H9 (cell line): ENCODE measurements at regions not wholly inside any gene's neighbourhood (a gene's known extent, or its start where the extent isn't known, plus 50 kb on each side); places are given as distances from the start of the nearest gene placed in this dataset.
"Not testable (repeated sequence)": the region's sequence is repeated elsewhere in the genome, so short reads cannot be mapped to it uniquely, and the experiment has no call there.

Experiments used
- DNase-seq: peaks from one replicate; pipeline ENCODE4 v3.0.0-alpha.2; 2017
- H2AFZ ChIP-seq: one replicate; pipeline ENCODE4 v1.6.1; 2013; ENCODE audit warnings: mild to moderate bottlenecking, low read length, control low read depth, moderate library complexity
- H2AK5ac ChIP-seq: 2 replicates; pipeline ENCODE4 v1.6.1; 2013; ENCODE audit warnings: low read length, control low read depth, mixed read lengths; ENCODE audit not compliant: insufficient read length
- H2BK120ac ChIP-seq: one replicate; pipeline ENCODE4 v1.6.1; 2013; ENCODE audit warnings: low read depth, mild to moderate bottlenecking, low read length, control low read depth, inconsistent platforms; ENCODE audit not compliant: poor library complexity, severe bottlenecking
- H2BK12ac ChIP-seq: 2 replicates; pipeline ENCODE4 v1.6.1; 2013; ENCODE audit warnings: low read length, control low read depth, mixed read lengths, low read depth; ENCODE audit not compliant: insufficient read length
- H2BK15ac ChIP-seq: 2 replicates; pipeline ENCODE4 v1.6.1; 2013; ENCODE audit warnings: low read depth, low read length, control low read depth
- H2BK20ac ChIP-seq: one replicate; pipeline ENCODE4 v1.6.1; 2013; ENCODE audit warnings: low read depth, mild to moderate bottlenecking, low read length, control low read depth, inconsistent platforms; ENCODE audit not compliant: poor library complexity, severe bottlenecking
- H2BK5ac ChIP-seq: 2 replicates; pipeline ENCODE4 v1.6.1; 2013; ENCODE audit warnings: low read length, control low read depth, mixed read lengths; ENCODE audit not compliant: insufficient read length
- H3K14ac ChIP-seq: 2 replicates; pipeline ENCODE4 v1.6.1; 2013; ENCODE audit warnings: low read length, control low read depth; ENCODE audit not compliant: insufficient read depth
- H3K18ac ChIP-seq: 2 replicates; pipeline ENCODE4 v1.6.1; 2013; ENCODE audit warnings: low read depth, mild to moderate bottlenecking, mixed read lengths, low read length, control low read depth; ENCODE audit not compliant: insufficient read length
- H3K23ac ChIP-seq: 2 replicates; pipeline ENCODE4 v1.6.1; 2013; ENCODE audit warnings: low read length, control low read depth, mixed read lengths, low read depth; ENCODE audit not compliant: insufficient read length
- H3K23me2 ChIP-seq: 2 replicates; pipeline ENCODE4 v1.6.1; 2013; ENCODE audit warnings: low read depth, mild to moderate bottlenecking, mixed read lengths, low read length, control low read depth; ENCODE audit not compliant: insufficient read length, poor library complexity, severe bottlenecking
- H3K27ac ChIP-seq: 2 replicates; pipeline ENCODE4 v1.5.1; 2013; ENCODE audit warnings: low read length, control low read depth, mixed read lengths, low read depth; ENCODE audit not compliant: insufficient read length
- H3K27me3 ChIP-seq: 2 replicates; pipeline ENCODE4 v1.6.1; 2013; ENCODE audit warnings: low read length, control low read depth, inconsistent platforms; ENCODE audit not compliant: insufficient read depth
- H3K4ac ChIP-seq: 2 replicates; pipeline ENCODE4 v1.6.1; 2013; ENCODE audit warnings: low read depth, mild to moderate bottlenecking, control low read depth, inconsistent platforms, low read length, moderate library complexity
- H3K4me1 ChIP-seq: 2 replicates; pipeline ENCODE4 v1.6.1; 2013; ENCODE audit warnings: low read length, control low read depth, inconsistent platforms; ENCODE audit not compliant: insufficient read depth
- H3K4me2 ChIP-seq: 2 replicates; pipeline ENCODE4 v1.6.1; 2013; ENCODE audit warnings: low read length, control low read depth, mixed read lengths; ENCODE audit not compliant: insufficient read length, insufficient read depth
- H3K56ac ChIP-seq: 2 replicates; pipeline ENCODE4 v1.6.1; 2013; ENCODE audit warnings: low read depth, mild to moderate bottlenecking, mixed read lengths, low read length, control low read depth; ENCODE audit not compliant: insufficient read length
- H3K79me1 ChIP-seq: 2 replicates; pipeline ENCODE4 v1.6.1; 2013; ENCODE audit warnings: low read depth, mild to moderate bottlenecking, moderate library complexity, low read length, control low read depth, inconsistent platforms; ENCODE audit not compliant: insufficient read depth, poor library complexity, severe bottlenecking
- H3K79me2 ChIP-seq: 2 replicates; pipeline ENCODE4 v1.6.1; 2013; ENCODE audit warnings: low read length, control low read depth, inconsistent platforms; ENCODE audit not compliant: insufficient read depth
- H3K9ac ChIP-seq: 2 replicates; pipeline ENCODE4 v1.6.1; 2013; ENCODE audit warnings: low read length, control low read depth, mixed read lengths; ENCODE audit not compliant: insufficient read length; ENCODE audit errors: extremely low read depth
- H3K9me3 ChIP-seq: one replicate; pipeline ENCODE4 v1.6.1; 2013; ENCODE audit warnings: low read depth, low read length, inconsistent platforms; ENCODE audit not compliant: control insufficient read depth
- H3T11ph ChIP-seq: one replicate; pipeline ENCODE4 v1.6.1; 2013; ENCODE audit warnings: mild to moderate bottlenecking, low read length, control low read depth, inconsistent platforms
- H4K20me1 ChIP-seq: one replicate; pipeline ENCODE4 v1.6.1; 2013; ENCODE audit not compliant: control insufficient read depth, insufficient read length, insufficient read depth
- H4K5ac ChIP-seq: 2 replicates; pipeline ENCODE4 v1.6.1; 2013; ENCODE audit warnings: low read depth, mild to moderate bottlenecking, mixed read lengths, low read length, control low read depth; ENCODE audit not compliant: insufficient read length
- H4K8ac ChIP-seq: replicated peaks from 2 replicates; pipeline ENCODE4 v1.6.1; 2013; ENCODE audit warnings: low read length, control low read depth, mixed read lengths, low read depth; ENCODE audit not compliant: insufficient read length
- H4K91ac ChIP-seq: 2 replicates; pipeline ENCODE4 v1.6.1; 2013; ENCODE audit warnings: low read depth, mild to moderate bottlenecking, moderate library complexity, mixed read lengths, low read length, control low read depth; ENCODE audit not compliant: insufficient read length
- H3K27ac Mint-ChIP-seq, 3 experiments: 2 replicates in 2 of 3; 3 replicates in 1 of 3; pipeline ENCODE4 v1.8.0; 2020 to 2021; ENCODE audit warnings: mixed read lengths in 3 of 3, mild to moderate bottlenecking in 1 of 3, moderate library complexity in 1 of 3
- H3K27me3 Mint-ChIP-seq: 2 replicates; pipeline ENCODE4 v1.8.0; 2021; ENCODE audit warnings: low read depth, mild to moderate bottlenecking, moderate library complexity, mixed read lengths
- H3K36me3 Mint-ChIP-seq, 3 experiments: 2 replicates in 2 of 3; 3 replicates in 1 of 3; pipeline ENCODE4 v1.8.0; 2020 to 2021; ENCODE audit warnings: low read depth in 3 of 3, mixed read lengths in 3 of 3; ENCODE audit not compliant: insufficient read depth in 1 of 3
- H3K4me1 Mint-ChIP-seq, 2 experiments: 2 replicates each; pipeline ENCODE4 v1.8.0; 2020; ENCODE audit warnings: mixed read lengths in 2 of 2
- H3K4me3 Mint-ChIP-seq, 2 experiments: 2 replicates in 1 of 2; 3 replicates in 1 of 2; pipeline ENCODE4 v1.8.0; 2020 to 2021; ENCODE audit warnings: mild to moderate bottlenecking in 2 of 2, mixed read lengths in 2 of 2, moderate library complexity in 1 of 2
- H3K9me3 Mint-ChIP-seq, 2 experiments: 2 replicates in 1 of 2; 3 replicates in 1 of 2; pipeline ENCODE4 v1.8.0; 2020; ENCODE audit warnings: mild to moderate bottlenecking in 2 of 2, mixed read lengths in 2 of 2, moderate library complexity in 1 of 2
- WGBS: extraction: QIAGEN DNeasy Blood & Tissue Kit; methylation state at CpG from one replicate; pipeline ENCODE4 v1.1.7; 2013; ENCODE audit warnings: missing lambda C conversion rate, low lambda C conversion rate, mixed read lengths; ENCODE audit not compliant: insufficient read length; ENCODE audit errors: extremely low coverage; 5-methylcytosine and 5-hydroxymethylcytosine counted together
- TF ChIP-seq, protein P1 (sequence below): fragments of 200-600 bp; sonication (generic); conservative IDR thresholded peaks from 3 replicates; pipeline ENCODE4 v1.8.0; 2021; ENCODE audit warnings: antibody characterized with exemption, mild to moderate bottlenecking

DNA sequence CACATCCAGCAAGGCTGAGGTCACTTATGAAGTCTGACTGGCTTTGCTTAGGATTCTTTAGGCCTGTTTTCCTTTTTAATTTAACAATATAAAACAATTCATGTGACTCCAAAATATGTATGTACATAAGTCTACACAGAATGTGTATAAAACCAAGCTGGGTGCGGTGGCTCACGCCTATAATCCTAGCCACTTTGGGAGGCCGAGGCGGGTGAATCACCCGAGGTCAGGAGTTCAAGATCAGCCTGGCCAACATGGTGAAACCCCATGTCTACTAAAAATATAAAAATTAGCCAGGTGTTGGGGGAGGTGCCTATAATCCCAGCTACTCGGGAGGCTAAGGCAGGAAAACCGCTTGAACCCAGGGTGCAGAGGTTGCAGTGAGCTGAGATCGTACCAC is 83.1 kb downstream of the SHANK2 start:
- Histone ChIP-seq H4K91ac (no peak overlapping the region), H2BK12ac (no peak overlapping the region), H3K9ac (no peak overlapping the region), H3K79me2 (no peaks in the 10 kb centered on the region; the same call in 1 of the 2 replicates), H3K4me2 (no peak overlapping the region), H3K9me3 (peaks cover 7% of the 10 kb centered on the region), H3K79me1 (no peaks in the 10 kb centered on the region), H2BK20ac (no peak overlapping the region), H4K5ac (no peak overlapping the region), H3K23me2 (no peaks in the 10 kb centered on the region), H3K56ac (no peak overlapping the region), H4K20me1 (no peaks in the 10 kb centered on the region), H2AFZ (no peak overlapping the region), H3K18ac (no peak overlapping the region), H2BK15ac (no peak overlapping the region), H3K4ac (no peak overlapping the region), H3K23ac (no peak overlapping the region), H3K27ac (no peak overlapping the region), H3K4me1 (peaks cover 5% of the 10 kb centered on the region; the same call in 1 of the 2 replicates), H3T11ph (no peak overlapping the region), H4K8ac (no peak overlapping the region), H3K14ac (no peak overlapping the region), H2AK5ac (no peak overlapping the region), H2BK5ac (no peak overlapping the region), H3K27me3 (no peaks in the 10 kb centered on the region), H2BK120ac (no peak overlapping the region)
- Mint-ChIP-seq H3K4me3 (no peak overlapping the region), H3K4me1 (peaks cover 0 to 6% of the 10 kb centered on the region in 2 experiments; a peak in 2 of 4 replicates), H3K9me3 (peaks cover 4 to 5% of the 10 kb centered on the region in 2 experiments; a peak in 3 of 5 replicates), H3K36me3 (peaks cover 7 to 18% (median 14%) of the 10 kb centered on the region in 3 experiments; a peak in 6 of 7 replicates), H3K27me3 (no peaks in the 10 kb centered on the region), H3K27ac (no peak overlapping the region)
- no CpG with 5 or more reads among the region's 8 CpGs for WGBS
- TF ChIP-seq, protein P1, sequence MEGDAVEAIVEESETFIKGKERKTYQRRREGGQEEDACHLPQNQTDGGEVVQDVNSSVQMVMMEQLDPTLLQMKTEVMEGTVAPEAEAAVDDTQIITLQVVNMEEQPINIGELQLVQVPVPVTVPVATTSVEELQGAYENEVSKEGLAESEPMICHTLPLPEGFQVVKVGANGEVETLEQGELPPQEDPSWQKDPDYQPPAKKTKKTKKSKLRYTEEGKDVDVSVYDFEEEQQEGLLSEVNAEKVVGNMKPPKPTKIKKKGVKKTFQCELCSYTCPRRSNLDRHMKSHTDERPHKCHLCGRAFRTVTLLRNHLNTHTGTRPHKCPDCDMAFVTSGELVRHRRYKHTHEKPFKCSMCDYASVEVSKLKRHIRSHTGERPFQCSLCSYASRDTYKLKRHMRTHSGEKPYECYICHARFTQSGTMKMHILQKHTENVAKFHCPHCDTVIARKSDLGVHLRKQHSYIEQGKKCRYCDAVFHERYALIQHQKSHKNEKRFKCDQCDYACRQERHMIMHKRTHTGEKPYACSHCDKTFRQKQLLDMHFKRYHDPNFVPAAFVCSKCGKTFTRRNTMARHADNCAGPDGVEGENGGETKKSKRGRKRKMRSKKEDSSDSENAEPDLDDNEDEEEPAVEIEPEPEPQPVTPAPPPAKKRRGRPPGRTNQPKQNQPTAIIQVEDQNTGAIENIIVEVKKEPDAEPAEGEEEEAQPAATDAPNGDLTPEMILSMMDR: no peak
- DNase-seq: no peak

DNA sequence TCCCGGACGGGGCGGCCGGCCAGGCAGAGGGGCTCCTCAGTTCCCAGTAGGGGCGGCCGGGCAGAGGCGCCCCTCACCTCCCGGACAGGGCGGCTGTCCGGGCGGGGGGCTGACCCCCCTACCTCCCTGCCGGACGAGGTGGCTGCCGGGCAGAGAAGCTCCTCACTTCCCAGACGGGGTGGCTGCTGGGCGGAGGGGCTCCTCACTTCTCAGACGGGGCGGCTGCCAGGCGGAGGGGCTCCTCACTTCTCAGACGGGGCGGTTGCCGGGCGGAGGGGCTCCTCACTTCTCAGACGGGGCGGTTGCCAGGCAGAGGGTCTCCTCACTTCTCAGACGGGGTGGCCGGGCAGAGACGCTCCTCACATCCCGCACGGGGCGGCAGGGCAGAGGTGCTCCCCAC is 84.6 kb downstream of the SHANK2 start:
- not testable (repeated sequence) for H2BK120ac ChIP-seq, H3K4me3 Mint-ChIP-seq, H3K4me1 ChIP-seq, H2AFZ ChIP-seq, H3K27me3 Mint-ChIP-seq, H3K4me2 ChIP-seq, H3K9me3 ChIP-seq, H3K27ac Mint-ChIP-seq, H2BK15ac ChIP-seq, H3K56ac ChIP-seq, H3K79me2 ChIP-seq, H4K8ac ChIP-seq, H3K18ac ChIP-seq, H2AK5ac ChIP-seq, H3K23me2 ChIP-seq, H3K9me3 Mint-ChIP-seq, H4K91ac ChIP-seq, H2BK5ac ChIP-seq, H3K23ac ChIP-seq, H3K79me1 ChIP-seq, H3T11ph ChIP-seq, H2BK20ac ChIP-seq, H2BK12ac ChIP-seq, H4K20me1 ChIP-seq, DNase-seq, H3K27me3 ChIP-seq, H3K9ac ChIP-seq, H3K14ac ChIP-seq, H3K4me1 Mint-ChIP-seq, H3K4ac ChIP-seq, H4K5ac ChIP-seq, H3K27ac ChIP-seq
- H3K36me3 Mint-ChIP-seq: peaks cover 11 to 18% (median 18%) of the 10 kb centered on the region in 3 experiments; a peak in 6 of 7 replicates
- WGBS: no CpG with 5 or more reads among the region's 31 CpGs
